ENCODE measurements at regions not wholly inside any gene's neighbourhood (a gene's known extent, or its start where the extent isn't known, plus 50 kb on each side); places are given as distances from the start of the nearest gene placed in this dataset. TPM values are rescaled to one million over a fixed set of nuclear protein-coding genes. Genes with fewer than 3 reads are reported as not detected.

DNA sequence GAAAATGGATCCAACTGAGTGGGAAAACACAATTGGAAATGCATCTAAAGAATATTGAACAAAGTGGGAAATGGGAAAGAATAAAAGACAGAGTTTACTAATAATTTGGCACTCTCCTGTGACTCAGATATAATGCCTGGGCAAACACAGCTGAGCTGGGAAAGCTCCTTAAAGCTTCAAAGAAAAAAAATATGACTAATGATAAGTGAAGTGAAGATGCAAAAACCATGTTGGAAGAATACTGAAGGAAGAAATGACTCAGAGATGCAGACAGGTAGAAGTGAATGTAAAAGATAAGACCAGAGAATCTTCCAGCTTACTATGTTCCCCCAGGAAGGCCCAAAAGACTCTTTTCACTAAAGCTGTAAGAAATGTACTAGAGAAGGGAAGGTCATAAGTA lies 62.4 kb upstream of the FOXG1 start:
- Mint-ChIP-seq H3K4me3 (ENCODE audit: unreplicated experiment) (no peak overlapping the region), H3K36me3 (ENCODE audit: unreplicated experiment) (no peaks in the 10 kb centered on the region), H3K9me3 (ENCODE audit: unreplicated experiment) (no peaks in the 10 kb centered on the region), H3K4me1 (ENCODE audit: unreplicated experiment) (no peaks in the 10 kb centered on the region), H3K27me3 (ENCODE audit: unreplicated experiment) (peaks cover 30% of the 10 kb centered on the region), H3K27ac (ENCODE audit: unreplicated experiment) (no peak overlapping the region)
- TF ChIP-seq, protein P1, sequence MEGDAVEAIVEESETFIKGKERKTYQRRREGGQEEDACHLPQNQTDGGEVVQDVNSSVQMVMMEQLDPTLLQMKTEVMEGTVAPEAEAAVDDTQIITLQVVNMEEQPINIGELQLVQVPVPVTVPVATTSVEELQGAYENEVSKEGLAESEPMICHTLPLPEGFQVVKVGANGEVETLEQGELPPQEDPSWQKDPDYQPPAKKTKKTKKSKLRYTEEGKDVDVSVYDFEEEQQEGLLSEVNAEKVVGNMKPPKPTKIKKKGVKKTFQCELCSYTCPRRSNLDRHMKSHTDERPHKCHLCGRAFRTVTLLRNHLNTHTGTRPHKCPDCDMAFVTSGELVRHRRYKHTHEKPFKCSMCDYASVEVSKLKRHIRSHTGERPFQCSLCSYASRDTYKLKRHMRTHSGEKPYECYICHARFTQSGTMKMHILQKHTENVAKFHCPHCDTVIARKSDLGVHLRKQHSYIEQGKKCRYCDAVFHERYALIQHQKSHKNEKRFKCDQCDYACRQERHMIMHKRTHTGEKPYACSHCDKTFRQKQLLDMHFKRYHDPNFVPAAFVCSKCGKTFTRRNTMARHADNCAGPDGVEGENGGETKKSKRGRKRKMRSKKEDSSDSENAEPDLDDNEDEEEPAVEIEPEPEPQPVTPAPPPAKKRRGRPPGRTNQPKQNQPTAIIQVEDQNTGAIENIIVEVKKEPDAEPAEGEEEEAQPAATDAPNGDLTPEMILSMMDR (IDR thresholded peaks at IDR 0.05), result no peak
- DNase-seq (ENCODE audit: extremely low spot score, unreplicated experiment), result no peak

DNA sequence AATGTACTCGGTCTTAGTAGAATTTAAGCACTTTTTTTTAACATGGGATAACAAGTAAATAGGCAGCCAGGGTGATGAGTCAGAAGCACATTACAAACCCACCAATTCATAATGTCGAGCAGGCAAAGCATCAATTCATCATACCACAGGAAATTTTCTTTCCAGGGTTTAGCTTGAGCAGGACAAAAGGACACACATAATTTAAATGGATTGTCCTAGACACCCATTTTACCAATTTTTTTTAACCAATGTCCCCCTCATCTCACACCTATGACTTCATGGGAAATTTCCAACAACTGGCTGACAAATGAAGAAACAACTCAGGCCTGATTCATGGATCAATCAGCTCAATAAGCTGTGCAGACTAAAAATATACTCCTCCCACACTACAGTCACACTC lies 58.8 kb upstream of the FOXG1 start:
- no peak for DNase-seq (ENCODE audit: extremely low spot score, unreplicated experiment)
- Mint-ChIP-seq H3K27me3 (ENCODE audit: unreplicated experiment) (peaks cover 33% of the 10 kb centered on the region), H3K36me3 (ENCODE audit: unreplicated experiment) (no peaks in the 10 kb centered on the region), H3K27ac (ENCODE audit: unreplicated experiment) (no peak overlapping the region), H3K4me3 (ENCODE audit: unreplicated experiment) (no peak overlapping the region), H3K9me3 (ENCODE audit: unreplicated experiment) (no peaks in the 10 kb centered on the region), H3K4me1 (ENCODE audit: unreplicated experiment) (no peaks in the 10 kb centered on the region)
- TF ChIP-seq, protein P1 (IDR thresholded peaks at IDR 0.05), result no peak

DNA sequence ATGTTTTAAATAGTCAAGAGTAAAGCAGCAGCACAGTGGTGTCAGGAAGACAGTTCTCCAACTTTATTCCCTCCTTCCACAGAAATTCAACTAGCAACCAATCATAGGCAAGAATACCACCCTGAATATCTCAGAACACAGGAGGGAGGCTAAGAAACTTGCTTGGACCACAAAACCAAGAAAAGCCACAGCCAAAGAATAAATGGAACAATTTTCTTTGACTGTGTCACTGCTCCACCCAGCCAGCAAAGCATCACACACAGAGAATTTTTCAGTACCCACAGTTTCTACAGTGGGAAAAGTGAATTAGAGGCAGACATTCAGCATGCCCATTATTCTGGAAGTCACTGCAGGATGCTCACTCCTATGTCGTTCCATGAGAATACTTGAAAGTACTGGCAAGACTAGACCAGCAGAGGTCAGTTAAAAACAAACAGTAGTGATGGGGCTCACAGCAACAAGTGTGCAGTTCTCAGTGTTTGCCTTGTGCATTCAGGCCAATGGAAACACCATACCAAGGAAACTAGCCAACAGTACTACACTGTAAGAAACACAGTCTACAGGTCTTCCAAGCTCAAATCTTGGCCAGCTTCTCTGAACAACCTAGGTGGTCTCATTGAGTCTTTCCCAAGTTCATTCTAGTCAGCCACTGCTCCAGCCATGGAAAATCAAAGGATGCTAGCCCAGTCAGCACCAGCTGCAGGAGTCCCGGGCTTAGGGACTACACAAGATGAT lies 56.8 kb upstream of the FOXG1 start:
- Mint-ChIP-seq H3K27me3 (ENCODE audit: unreplicated experiment) (peaks cover 34% of the 10 kb centered on the region), H3K36me3 (ENCODE audit: unreplicated experiment) (no peaks in the 10 kb centered on the region), H3K9me3 (ENCODE audit: unreplicated experiment) (no peaks in the 10 kb centered on the region), H3K4me1 (ENCODE audit: unreplicated experiment) (no peaks in the 10 kb centered on the region), H3K27ac (ENCODE audit: unreplicated experiment) (no peak overlapping the region), H3K4me3 (ENCODE audit: unreplicated experiment) (no peak overlapping the region)
- DNase-seq (ENCODE audit: extremely low spot score, unreplicated experiment), result no peak
- TF ChIP-seq, protein P1 (IDR thresholded peaks at IDR 0.05), result no peak

Small RNAs in the stretch of these regions (microRNA-seq; reads per million reads assigned to microRNA genes)
- not detected for gene MIR3171 (ENCODE audit: unreplicated experiment)
- gene MIR4307 (ENCODE audit: unreplicated experiment), result not detected

All from osteocyte (in vitro differentiated cells).